Neural cell (in vitro differentiated cells): ENCODE measurements at regions not wholly inside any gene's neighbourhood (a gene's known extent, or its start where the extent isn't known, plus 50 kb on each side); places are given as distances from the start of the nearest gene placed in this dataset.

Source experiments
- POLR2AphosphoS5 ChIP-seq: IDR thresholded peaks from 2 replicates; pipeline ENCODE4 v1.6.1; 2012
- TF ChIP-seq, protein P1 (sequence below): fragments of 450-650 bp; IDR thresholded peaks from 2 replicates; pipeline ENCODE4 v1.5.1; 2014; ENCODE audit warnings: antibody characterized with exemption, mild to moderate bottlenecking, moderate library complexity; ENCODE audit not compliant: poor library complexity, severe bottlenecking
- TF ChIP-seq, protein P2 (sequence below): IDR thresholded peaks from 2 replicates; pipeline ENCODE4 v1.6.1; 2012; ENCODE audit warnings: borderline replicate concordance

DNA sequence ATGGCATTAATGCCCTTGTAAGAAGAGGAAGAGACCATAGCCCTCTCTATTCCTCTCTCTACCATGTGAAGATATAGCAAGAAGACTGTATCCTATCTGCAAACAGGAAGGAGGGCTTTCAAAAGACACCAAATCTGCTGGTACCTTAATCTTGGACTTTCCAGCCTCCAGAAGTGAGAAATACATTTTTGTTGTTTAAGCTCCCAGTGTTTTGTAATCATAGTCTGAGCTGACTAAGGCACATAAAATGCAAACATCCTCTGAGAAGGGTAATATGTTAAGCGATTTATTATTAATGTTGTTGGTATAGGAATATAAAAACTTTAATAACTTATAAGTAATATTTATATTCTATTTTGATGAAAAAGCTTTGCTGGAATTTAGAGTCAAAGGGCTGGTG is 559.8 kb downstream of the SUCLG1 start:
- TF ChIP-seq, protein P1, sequence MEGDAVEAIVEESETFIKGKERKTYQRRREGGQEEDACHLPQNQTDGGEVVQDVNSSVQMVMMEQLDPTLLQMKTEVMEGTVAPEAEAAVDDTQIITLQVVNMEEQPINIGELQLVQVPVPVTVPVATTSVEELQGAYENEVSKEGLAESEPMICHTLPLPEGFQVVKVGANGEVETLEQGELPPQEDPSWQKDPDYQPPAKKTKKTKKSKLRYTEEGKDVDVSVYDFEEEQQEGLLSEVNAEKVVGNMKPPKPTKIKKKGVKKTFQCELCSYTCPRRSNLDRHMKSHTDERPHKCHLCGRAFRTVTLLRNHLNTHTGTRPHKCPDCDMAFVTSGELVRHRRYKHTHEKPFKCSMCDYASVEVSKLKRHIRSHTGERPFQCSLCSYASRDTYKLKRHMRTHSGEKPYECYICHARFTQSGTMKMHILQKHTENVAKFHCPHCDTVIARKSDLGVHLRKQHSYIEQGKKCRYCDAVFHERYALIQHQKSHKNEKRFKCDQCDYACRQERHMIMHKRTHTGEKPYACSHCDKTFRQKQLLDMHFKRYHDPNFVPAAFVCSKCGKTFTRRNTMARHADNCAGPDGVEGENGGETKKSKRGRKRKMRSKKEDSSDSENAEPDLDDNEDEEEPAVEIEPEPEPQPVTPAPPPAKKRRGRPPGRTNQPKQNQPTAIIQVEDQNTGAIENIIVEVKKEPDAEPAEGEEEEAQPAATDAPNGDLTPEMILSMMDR = no peak
- TF ChIP-seq POLR2AphosphoS5 = no peak
- TF ChIP-seq, protein P2, sequence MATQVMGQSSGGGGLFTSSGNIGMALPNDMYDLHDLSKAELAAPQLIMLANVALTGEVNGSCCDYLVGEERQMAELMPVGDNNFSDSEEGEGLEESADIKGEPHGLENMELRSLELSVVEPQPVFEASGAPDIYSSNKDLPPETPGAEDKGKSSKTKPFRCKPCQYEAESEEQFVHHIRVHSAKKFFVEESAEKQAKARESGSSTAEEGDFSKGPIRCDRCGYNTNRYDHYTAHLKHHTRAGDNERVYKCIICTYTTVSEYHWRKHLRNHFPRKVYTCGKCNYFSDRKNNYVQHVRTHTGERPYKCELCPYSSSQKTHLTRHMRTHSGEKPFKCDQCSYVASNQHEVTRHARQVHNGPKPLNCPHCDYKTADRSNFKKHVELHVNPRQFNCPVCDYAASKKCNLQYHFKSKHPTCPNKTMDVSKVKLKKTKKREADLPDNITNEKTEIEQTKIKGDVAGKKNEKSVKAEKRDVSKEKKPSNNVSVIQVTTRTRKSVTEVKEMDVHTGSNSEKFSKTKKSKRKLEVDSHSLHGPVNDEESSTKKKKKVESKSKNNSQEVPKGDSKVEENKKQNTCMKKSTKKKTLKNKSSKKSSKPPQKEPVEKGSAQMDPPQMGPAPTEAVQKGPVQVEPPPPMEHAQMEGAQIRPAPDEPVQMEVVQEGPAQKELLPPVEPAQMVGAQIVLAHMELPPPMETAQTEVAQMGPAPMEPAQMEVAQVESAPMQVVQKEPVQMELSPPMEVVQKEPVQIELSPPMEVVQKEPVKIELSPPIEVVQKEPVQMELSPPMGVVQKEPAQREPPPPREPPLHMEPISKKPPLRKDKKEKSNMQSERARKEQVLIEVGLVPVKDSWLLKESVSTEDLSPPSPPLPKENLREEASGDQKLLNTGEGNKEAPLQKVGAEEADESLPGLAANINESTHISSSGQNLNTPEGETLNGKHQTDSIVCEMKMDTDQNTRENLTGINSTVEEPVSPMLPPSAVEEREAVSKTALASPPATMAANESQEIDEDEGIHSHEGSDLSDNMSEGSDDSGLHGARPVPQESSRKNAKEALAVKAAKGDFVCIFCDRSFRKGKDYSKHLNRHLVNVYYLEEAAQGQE = no peak
